HG03159 (cell line): ENCODE measurements at regions not wholly inside any gene's neighbourhood (a gene's known extent, or its start where the extent isn't known, plus 50 kb on each side); places are given as distances from the start of the nearest gene placed in this dataset.

Experiments
- ATAC-seq: cut with Tn5 transposase; IDR thresholded peaks from one replicate; pipeline ENCODE4 v1.9.1; 2021; ENCODE audit warnings: mild to moderate bottlenecking, moderate library complexity; ENCODE audit not compliant: unreplicated experiment

- no peak for ATAC-seq
These were observed 293.9 kb downstream of the RAB28 start for GRCh38 chr4:13190093-13190721.

- ATAC-seq: no peak
These were observed 299.9 kb downstream of the RAB28 start for GRCh38 chr4:13184199-13184598.

DNA sequence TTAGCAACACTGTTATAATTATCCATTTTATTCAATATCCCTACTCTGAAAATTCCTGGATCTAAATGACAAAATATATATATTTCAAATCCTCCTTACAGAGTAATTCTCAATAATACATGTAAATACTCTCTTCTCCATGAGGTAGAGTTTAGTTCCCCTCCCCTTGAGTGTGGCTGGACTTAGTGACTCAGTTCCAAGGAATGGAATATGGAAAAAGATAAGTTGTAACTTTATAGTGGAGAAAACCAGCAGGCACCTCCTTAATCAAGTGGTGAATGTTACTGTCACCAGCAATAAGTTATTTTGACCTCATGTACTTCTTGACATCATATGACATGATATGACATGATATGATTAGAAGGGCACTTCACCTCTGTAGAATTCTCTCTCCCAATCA lies 302.0 kb downstream of the RAB28 start:
- no peak for ATAC-seq

- no peak for ATAC-seq
These were observed 302.5 kb downstream of the RAB28 start for GRCh38 chr4:13181681-13182080.

- no peak for ATAC-seq
These were observed 303.4 kb downstream of the RAB28 start for GRCh38 chr4:13180701-13181100.

- ATAC-seq: no peak
These were observed 305.5 kb downstream of the RAB28 start for GRCh38 chr4:13178621-13179020.

GRCh38 chr4:13176741-13177142 lies 307.4 kb downstream of the RAB28 start:
- ATAC-seq: no peak

DNA sequence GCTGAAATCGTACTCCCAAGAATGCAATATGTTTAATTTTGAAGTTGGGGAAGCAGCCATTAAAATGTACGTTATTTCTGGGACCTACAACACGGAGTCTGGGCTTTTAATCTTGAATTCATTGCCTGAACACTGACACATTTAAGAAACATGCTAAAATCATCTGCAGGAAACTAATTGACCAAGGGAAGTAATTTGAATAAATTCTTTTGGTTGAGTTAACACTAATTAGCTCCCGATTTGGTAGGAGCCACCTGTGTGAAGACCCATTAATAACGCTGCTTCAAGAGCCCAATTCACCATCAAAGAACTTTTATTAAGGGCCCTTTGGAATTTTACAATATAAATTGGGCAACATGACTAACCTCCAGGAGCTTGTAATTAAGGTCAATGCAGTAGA lies 309.2 kb downstream of the RAB28 start:
- no peak for ATAC-seq

DNA sequence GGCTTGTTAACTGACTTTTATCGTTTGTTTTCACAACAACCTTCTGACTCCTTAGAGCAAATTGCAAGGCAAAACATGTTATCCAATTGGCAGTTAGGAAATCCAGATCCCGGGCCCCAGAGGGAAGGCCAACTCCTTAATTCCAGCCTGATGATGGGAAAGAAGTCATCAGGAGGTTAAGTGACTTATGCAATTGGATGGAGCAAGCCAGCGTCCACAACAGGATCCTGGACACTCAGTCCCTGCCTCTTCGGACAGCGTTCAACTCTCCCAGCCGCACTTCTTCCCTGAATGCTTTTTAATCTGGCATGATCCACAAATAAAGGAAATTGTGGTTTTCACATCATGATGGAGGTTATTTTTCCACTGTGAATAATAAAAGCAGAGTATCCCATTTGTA lies 310.1 kb downstream of the RAB28 start:
- ATAC-seq: no peak

DNA sequence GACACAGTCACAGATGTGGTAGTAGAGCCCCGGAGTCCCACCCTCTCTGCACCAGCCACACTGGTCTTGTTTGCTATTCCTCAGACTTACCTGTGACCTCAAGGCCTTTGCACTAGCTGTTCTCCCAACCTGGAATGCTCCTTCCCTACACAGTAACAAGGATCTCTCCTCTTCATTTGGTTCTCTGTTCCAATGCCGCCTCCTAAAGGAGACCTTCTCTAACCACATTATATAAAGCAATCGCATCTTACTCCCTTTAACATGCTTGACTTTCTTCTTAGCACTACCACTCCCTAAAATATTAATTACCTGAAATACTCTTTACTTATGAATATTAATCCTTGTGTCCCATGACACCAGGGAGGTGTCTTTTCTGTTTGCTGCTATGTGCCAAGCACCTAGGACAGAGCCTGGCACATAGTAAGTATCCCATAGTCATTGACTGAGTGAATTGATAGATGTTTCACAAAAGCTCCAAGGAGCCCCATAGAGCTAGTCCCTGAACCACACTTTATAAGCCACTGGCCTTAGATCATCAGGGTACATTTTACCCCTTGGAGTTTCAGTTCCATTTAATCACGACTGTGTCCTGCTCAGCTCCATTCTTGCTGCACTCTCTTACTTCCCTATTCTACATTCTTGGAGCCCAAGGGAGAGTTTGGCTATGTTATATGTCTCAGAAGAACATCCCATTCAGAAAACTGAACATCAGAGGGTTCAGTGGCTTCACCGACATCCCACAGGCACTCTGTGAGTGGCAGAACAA lies 312.7 kb downstream of the RAB28 start:
- no peak for ATAC-seq

- no peak for ATAC-seq
These were observed 314.2 kb downstream of the RAB28 start for GRCh38 chr4:13169731-13170525.

DNA sequence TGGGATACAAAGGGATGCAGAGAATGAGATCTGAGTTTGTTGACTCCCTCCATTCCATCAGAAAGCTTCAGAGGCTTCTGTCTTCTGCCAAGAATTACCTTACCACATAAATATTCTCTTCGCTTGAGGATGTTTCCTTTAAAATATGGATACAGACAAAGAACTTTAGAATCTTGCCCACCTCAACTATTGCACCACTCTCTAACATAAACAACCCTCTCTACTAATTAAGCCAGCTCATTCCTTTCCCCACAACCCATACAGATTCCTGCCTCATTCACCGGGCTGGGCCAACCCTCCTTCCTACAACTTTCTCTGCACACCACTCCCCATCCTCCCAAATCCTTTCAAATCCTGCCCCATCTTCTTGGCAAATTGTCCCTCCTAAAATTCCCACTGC lies 315.8 kb downstream of the RAB28 start:
- no peak for ATAC-seq

DNA sequence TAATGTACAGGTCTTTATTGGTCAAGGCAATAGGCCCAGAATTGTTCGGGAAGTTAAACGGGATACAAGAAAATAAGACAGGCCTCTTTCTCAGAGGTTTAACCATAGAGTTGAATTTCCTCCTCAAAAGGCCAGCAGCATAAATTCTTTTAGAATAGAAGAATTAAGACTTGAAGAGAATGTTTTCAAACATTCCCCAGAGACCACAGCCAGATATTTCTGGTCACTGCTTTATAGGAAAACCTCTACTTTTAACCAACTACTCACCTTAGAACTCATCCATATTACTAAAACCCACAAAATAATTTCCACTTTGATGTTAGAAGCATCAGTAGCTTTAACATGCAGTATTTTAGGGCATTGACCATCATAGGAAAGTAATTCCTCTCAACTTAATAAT lies 317.9 kb downstream of the RAB28 start:
- ATAC-seq: no peak

DNA sequence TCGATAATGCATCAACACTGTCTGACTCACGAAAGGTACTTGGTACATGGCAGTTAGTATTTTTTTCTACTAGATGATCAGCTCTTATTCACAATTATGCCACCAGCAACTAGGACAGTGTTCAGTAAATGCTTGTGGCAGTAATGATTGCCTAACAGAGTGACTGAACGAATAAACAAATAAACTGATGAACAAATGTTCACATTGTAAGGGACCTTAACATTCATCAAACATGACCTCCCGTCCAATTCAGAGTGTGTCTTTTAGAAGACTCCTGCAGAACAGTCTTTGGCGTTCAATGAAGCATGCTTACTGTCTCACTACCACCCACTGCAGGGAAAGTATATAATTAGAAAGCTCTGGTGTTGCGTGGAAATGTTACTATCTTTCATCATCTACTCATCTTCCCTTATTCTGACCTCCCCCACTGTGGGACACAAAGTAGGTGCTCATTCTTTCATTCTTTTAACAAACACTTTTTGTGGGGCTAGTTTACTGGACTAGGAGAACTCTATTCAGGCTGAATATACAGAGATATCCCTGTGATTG lies 319.3 kb downstream of the RAB28 start:
- ATAC-seq: no peak

DNA sequence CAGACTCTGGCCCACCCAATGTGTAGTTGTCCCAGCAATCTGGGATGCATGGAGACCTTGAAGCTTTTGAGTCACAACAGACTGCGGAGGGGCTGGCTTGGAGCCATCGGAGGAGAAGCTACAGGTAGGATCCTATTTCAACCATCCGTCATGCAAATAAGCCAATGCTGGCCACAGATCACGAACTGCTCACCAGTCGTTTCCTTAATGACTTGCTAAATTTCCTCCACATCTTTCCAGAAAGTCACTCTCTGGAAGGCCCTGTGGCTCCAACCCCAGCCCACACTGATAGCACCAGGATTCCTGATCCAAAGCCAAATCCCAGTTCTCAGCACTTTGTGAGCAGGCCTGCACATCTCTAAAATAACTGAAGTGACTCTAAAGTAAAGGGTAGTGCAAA lies 321.3 kb downstream of the RAB28 start:
- no peak for ATAC-seq

DNA sequence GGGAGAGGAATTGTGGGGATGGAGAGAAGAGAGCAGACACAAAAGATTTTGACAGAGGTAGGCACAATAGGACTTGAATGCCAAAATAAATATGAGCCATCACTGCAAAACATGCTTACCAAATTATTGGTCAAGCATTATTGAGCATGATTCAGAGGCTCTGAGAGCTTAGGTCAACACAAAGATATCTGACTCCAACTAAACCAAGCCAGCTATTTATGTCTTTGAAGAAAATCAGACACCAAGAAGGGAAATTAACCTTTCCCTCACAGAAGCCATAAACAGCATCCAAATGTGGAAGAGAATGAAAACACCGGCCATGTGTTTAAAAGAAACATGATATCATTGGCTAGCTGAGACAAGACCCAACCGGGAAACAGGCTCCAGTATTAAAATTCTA lies 323.2 kb downstream of the RAB28 start:
- ATAC-seq: no peak

DNA sequence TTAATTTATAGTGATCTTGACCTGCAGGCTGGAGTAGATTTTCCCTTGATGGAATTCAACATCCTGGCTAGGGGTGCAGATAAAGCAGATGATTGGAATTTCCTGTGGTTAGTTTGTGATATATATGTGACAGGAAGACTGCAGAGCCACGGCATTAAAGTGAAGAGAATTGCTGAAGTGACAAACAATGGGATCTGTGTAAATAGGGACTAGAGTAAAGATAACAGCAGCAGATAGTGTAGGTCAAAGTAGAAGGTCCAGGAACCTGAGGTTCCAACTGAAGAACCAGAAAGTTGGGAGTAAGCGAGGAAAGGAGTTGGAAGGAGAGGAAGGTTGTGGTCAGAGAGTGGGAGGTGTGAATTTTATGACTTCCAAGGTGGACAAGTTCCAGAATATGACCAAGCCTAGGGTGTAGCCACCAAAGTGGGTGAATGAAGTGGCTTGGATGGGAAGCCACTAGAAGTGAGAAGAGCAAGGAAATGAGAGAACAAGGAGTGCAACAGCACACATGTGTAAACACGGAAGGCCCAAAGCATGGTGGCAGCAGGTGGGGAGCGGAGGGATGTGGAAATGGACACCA lies 325.0 kb downstream of the RAB28 start:
- ATAC-seq: no peak

DNA sequence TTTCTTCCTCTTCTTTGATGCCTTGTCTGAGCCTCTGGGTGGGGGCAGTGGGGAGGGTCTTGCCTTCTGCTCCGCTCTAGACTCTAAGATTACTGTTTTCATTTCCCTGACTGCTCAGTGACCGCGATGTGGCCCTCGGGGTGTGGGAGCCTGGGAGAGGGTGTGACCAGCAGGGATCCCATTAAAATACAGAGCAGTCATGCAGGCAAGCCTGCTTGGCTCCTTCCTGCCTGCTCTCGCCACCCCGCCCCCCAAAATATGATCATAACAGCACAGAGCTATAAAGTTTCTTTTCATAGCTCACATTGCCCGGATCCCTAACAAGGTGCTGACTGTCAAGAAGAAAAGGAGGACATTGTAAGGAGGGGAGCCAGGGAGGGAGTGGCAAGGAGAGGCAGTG lies 332.9 kb downstream of the RAB28 start:
- ATAC-seq: no peak

DNA sequence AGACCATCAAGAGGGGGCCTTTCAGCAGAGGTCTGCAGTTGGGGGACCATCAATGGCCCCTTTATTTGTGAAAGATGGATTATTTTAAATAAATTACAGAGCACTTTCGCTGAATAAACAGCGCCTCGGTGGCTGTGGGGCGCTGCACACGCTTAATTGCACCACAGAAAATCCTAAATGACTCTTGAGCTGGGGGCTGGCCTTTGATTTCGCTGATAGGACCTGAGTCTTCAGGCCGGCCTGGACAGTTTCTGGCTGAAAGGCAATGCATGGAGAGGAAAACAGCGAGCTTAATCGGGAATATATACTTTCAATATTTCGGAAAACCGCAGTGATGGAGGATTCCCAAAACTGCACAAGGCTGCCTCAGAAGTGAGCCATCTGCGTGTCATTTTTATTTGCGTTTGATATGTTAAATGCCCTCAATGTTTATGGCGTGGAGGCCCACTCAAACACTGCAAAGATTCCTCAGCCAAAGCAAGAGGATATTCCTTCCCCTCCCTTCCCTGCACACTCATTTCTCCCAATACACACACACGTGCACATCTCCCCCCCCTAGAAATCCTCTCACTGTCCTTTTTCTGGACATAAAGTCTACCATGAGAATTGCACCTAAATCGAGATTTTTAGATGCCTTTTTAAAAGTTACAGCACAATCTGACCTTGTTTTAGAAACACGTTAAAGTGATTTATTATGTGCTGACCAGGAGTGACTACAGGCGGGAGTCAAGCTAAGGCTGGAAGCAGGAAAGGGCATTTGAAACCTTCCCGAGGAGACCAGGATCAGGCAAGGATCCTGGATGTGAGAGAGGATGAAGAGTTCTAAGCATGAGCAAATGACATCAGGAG lies 340.7 kb downstream of the RAB28 start:
- ATAC-seq: no peak

DNA sequence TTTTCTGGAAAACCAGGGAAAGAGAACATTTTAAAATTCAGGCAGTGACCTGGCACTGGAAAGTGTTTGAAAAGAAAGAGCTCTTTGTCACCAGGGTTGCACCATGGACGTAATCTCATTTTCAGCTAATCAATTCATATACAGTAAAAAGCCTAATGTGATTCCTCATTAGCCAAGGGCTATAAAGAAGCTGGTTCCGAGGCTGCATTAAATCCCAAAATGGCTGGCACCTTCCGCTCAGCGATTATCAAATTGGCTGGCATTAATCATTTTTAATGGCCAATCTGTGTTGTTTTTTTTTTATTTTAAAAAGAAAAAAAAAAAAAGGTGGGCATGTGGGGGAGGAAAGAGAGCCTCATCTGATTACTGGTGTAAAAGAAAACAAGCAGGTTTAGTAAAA lies 341.4 kb downstream of the RAB28 start:
- no peak for ATAC-seq
